NB4 (cell line): ENCODE measurements at regions not wholly inside any gene's neighbourhood (a gene's known extent, or its start where the extent isn't known, plus 50 kb on each side); places are given as distances from the start of the nearest gene placed in this dataset.

Experiments
- POLR2A ChIP-seq: IDR thresholded peaks from 2 replicates; pipeline ENCODE4 v1.6.1; 2011; ENCODE audit warnings: mild to moderate bottlenecking; ENCODE audit not compliant: insufficient read length; ENCODE audit errors: extremely low read depth
- TF ChIP-seq, protein P1 (sequence below): IDR thresholded peaks from one replicate; pipeline ENCODE4 v1.5.1; 2012; ENCODE audit warnings: low read depth, low read length

DNA sequence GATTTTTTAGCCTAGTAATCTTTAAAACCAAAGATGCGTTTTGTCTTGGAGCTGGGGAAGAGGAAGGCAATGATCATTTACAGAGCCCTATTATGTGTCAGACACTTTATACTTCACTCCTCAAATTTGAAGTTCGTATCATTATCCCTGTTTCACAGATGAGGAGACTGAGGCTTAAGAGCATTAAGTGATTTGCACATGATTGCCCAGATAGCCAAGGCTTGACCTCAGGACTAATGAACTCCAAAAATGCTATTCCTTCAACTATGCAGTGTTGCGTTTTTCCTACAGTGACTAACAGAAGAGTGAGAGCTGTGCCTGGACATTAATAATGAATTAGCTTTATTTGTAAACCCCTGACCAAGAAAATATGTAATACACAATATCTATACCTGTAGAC lies 136.8 kb upstream of the EEA1 start:
- TF ChIP-seq, protein P1, sequence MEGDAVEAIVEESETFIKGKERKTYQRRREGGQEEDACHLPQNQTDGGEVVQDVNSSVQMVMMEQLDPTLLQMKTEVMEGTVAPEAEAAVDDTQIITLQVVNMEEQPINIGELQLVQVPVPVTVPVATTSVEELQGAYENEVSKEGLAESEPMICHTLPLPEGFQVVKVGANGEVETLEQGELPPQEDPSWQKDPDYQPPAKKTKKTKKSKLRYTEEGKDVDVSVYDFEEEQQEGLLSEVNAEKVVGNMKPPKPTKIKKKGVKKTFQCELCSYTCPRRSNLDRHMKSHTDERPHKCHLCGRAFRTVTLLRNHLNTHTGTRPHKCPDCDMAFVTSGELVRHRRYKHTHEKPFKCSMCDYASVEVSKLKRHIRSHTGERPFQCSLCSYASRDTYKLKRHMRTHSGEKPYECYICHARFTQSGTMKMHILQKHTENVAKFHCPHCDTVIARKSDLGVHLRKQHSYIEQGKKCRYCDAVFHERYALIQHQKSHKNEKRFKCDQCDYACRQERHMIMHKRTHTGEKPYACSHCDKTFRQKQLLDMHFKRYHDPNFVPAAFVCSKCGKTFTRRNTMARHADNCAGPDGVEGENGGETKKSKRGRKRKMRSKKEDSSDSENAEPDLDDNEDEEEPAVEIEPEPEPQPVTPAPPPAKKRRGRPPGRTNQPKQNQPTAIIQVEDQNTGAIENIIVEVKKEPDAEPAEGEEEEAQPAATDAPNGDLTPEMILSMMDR, result no peak
- TF ChIP-seq POLR2A, result no peak
